HG02981 (cell line): ENCODE measurements at regions not wholly inside any gene's neighbourhood (a gene's known extent, or its start where the extent isn't known, plus 50 kb on each side); places are given as distances from the start of the nearest gene placed in this dataset.

Source experiments
- ATAC-seq: cut with Tn5 transposase; IDR thresholded peaks from one replicate; pipeline ENCODE4 v1.9.1; 2021; ENCODE audit warnings: mild to moderate bottlenecking, moderate library complexity; ENCODE audit not compliant: unreplicated experiment

DNA sequence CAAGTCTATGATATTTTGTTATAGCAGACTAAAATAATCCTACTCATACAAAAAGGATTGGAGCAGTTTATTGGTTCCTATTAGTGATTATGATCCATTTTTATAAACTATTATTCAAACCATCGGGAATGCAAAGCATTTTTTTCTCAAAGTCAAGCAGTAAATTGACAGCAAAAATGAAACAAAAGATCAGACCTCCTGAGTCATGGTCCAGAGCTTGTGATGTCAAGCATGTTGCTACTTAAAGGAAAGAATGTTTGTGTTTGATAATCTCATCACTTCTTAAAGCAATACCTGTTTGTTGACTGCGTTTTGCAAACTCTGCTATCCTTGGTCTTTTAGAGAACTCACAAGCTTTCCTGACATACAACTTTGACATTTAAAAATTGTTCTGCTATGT, 204.4 kb downstream of the SAMD5 start:
- ATAC-seq = no peak

DNA sequence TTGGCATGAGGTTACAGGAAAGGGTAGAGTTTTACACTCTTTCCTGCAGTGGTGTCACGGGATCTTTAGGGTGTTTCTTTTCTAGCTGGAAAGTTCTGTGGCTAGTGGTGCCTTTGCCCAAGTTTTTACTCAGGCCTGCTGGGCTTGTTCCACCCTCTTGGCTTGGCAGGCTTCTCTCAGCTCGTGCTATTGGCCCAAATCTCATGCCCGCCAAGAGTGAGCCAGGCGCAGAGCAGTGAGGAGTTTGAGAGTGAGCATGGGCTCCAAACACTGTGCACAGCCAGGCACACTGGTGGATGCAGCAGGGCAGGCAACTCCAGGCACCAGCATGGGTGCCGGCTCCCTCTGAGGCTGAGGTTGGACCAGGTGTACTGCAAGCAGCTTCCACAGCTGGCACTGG, 206.5 kb downstream of the SAMD5 start:
- no peak for ATAC-seq

- no peak for ATAC-seq
Observed at GRCh38 chr6:147716434-147716833, 207.9 kb downstream of the SAMD5 start.

GRCh38 chr6:147717991-147718390, 209.5 kb downstream of the SAMD5 start:
- ATAC-seq = no peak

GRCh38 chr6:147722158-147722557, 213.7 kb downstream of the SAMD5 start:
- no peak for ATAC-seq

DNA sequence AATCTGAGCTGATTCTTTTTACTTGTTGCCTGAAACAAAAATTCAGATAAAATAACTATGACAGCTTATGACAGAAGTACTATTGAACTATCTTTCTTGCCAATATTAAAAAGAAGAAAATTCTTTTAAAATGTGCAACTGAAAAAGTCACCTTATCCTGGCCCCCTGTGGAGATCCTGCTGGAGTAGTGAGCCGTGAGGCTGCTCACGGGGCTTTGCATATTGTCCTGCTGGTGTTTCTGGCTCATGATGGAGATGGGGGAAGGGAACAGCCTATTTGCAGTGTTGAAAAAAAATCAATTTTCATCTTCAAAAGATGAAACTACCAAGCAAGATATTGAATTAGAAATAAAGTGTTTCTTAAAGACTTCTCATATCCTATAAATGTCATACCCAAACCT, 216.0 kb downstream of the SAMD5 start:
- no peak for ATAC-seq

DNA sequence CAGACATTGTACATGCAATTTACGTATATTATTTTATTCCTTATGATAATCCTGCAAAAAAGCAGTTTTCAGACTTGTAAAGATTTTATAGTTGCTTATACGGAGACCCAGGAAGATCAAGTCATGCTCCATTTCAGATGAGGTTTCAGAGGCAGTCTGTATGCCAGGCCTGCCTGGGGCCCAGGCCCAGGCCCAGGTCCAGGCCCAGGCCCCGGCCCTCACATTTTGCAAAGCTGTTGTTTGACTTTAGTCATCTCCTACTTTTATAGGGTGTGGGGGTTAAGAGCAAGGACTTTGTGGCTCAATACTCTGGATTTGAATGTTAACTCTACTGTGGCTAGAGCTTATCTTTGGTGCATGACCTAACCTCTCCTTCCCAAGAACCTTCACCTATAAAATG, 217.9 kb downstream of the SAMD5 start:
- no peak for ATAC-seq

GRCh38 chr6:147728903-147729302, 220.4 kb downstream of the SAMD5 start:
- ATAC-seq = no peak

DNA sequence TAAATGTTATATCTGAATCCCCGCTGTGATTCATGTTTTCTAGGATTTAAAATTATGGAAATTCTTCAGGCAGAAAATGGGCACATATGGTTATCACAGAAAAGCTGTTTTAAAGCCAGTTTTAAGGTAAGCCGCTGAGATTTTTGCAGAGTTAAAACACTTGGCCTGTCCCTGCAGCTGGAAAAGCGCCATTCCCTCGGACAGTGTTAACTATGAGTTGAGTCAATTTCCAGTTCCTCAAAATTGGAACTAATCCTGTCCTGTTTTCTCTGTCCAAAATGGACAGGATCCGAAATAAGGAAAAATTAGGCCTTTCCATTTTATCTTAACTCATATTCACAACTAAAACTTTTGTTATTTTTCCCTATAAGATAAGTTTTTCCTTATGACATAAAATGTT, 225.2 kb downstream of the SAMD5 start:
- ATAC-seq = no peak

DNA sequence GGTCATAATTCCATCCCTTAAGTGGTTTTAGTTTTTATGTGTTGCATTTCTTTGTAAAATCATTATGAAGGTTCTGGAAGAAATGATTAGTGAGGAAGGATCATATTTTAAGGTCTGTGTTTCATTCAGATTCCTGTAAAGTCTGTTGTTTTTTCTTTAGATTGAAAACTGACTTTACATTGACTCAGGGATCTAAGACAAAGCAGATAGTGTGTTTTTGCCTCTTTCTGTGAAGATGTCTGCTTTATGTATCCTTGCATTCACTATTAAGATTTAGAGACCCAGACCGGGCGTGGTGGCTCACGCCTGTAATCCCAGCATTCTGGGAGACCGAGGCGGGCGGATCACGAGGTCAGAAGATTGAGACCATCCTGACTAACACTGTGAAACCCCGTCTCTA, 225.7 kb downstream of the SAMD5 start:
- no peak for ATAC-seq

DNA sequence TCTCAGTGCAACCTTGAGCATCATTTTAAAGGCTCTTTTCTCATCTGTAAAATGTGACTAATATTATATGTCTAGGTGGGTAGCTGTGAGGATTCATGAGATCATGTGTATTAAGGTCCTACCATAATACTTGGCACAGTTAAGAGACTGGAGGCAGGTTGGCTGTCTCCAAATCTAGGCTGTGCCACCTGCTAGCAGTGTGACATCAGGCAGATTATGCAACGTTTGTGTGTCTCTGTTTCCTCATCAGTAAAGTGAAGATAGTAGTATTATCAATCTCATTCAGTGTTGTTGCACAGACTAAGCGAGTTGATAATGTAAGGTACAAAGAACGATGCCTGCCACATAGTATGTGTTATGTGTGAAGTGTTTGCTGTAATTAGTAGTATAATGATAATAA, 227.4 kb downstream of the SAMD5 start:
- ATAC-seq = no peak

- ATAC-seq = no peak
Observed at GRCh38 chr6:147737115-147737514, 228.6 kb downstream of the SAMD5 start.

- no peak for ATAC-seq
Observed at GRCh38 chr6:147738099-147738498, 229.6 kb downstream of the SAMD5 start.

DNA sequence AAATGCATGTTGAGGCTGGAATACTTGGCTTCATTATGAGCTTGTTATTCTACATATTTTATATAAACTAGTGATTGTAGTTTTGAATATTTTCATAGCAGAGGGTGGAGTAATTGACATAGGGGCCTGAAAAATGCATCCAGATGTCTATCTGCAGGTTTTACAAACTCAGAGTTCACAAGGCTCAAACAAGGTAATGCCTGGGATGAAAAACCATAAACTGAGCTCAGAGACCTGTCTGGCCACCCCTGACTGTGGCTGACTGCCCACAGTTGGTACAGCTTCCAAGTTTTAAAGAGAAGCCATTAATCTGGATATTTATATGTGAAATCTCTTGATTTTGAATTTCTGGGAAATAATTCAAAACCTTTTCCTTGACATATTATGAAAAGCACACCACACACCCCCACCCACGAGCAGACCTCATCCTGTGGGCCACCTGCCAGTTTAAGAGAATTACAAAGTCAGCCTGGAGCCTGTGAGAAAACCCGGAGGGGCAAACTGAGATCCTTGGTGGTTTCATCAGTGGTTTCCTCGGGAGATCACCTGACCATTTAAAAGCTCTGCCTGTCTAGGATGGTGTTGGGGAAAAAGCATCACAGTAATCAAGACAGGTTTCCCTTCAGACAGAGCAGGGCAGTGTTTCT, 230.1 kb downstream of the SAMD5 start:
- ATAC-seq = peak; percentile 57

DNA sequence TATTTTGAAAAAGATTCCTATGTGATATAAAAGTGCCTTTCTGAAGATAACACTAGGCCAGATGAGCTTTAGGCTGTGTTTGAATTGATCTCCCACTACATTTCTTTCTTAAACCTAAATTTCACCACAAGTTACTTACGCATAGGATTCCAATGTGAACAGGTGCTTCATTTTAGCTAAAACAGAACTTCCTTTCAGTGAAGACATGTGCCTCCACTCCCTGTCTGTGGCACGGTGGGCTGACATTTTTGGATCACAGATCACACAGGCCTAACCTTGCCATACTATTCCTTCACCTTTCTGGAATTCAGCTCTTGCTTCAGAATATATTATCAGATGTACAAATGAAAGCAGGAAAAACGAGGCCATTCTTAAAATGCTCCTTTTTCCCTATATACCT, 231.8 kb downstream of the SAMD5 start:
- no peak for ATAC-seq

DNA sequence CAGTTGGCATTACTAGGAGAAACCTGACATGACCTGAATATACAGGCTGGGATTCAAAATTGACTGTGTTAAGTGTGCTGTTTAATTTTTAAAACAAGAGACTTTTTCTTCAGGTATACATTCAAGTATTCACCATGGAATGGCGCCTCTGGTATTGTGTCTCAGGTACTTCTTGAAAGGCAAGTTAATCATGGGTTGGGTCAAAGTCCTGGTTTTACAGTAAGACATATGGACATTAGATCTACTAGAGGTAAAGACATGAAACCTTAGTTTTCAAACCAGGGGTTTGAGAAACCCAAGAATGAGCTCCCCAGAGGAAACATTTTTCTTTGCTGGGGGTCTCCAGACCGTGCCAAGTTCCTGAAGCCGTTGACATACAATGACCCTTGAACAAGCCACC, 232.4 kb downstream of the SAMD5 start:
- no peak for ATAC-seq

GRCh38 chr6:147741389-147741788, 232.9 kb downstream of the SAMD5 start:
- no peak for ATAC-seq

DNA sequence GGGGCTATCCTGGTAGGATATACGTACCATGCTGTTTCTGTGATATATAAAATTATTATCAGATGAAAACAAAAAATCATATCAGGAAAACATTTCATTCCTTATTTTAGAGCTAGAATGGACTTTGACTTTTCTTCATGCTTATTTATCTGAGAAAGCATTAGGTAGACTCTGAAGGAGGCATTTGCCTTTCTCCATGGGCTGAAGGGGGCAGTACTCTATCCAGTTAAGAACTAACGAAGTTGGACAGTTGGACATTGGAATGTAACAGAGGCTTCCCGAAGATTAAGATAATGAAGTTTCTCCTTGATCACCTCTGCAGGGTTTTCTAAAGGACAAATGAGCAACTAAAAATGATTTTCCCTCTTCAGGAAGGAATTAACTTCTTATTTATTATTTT, 233.9 kb downstream of the SAMD5 start:
- no peak for ATAC-seq

- no peak for ATAC-seq
Observed at GRCh38 chr6:147744012-147744411, 235.5 kb downstream of the SAMD5 start.

DNA sequence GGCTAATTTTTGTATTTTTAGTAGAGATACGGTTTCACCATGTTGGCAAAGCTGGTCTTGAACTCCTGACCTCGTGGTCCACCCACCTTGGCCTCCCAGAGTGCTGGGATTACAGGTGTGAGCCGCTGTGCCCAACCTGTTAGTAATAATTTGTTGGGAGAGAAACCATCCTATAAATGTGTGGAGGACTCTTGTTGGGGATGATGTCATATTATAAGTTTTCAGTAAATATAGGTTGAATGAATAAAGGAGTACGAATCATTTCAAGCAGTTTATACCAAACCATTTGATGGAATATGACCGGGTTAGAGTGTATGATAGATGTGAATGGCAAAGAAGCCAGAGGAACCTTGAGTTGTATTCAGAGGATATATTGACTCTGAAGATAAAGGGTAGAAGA, 240.8 kb downstream of the SAMD5 start:
- no peak for ATAC-seq

GRCh38 chr6:147750413-147750812, 241.9 kb downstream of the SAMD5 start:
- ATAC-seq = no peak

- no peak for ATAC-seq
Observed at GRCh38 chr6:147751232-147751631, 242.7 kb downstream of the SAMD5 start.

GRCh38 chr6:147752689-147753403, 244.4 kb downstream of the SAMD5 start:
- ATAC-seq = no peak
